ENCODE measurements at regions not wholly inside any gene's neighbourhood (a gene's known extent, or its start where the extent isn't known, plus 50 kb on each side); places are given as distances from the start of the nearest gene placed in this dataset.

DNA sequence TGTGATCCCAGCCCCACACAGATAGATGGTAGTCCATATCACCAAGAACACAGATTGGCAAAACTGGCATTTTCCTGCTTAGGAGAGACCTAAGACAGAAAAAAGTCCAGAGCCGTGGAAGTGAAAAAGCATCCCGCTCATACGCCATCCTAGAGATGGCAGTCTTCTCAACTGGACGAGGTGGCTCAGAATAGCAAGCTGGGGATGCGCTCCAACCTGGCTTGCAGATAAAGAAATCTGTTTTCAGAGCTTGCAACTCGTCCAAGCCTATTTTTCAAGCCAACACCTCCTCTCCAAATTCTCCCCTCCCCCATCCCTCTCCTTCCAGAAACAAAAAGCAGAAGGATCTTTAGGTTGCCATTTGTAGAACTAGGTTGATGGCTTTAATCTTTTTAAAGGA is 74.3 kb upstream of the OTX2 start:
- no peak for TF ChIP-seq POLR2A (IDR thresholded peaks at IDR 0.05; ENCODE audit: low read depth, low read length)
- no peak for TF ChIP-seq POLR2AphosphoS5 (IDR thresholded peaks at IDR 0.05; ENCODE audit: low read depth, low read length)
- TF ChIP-seq TAF1 (IDR thresholded peaks at IDR 0.05; ENCODE audit: borderline replicate concordance, low read depth, low read length): no peak

All from GM12892 (cell line).